ENCODE measurements at regions not wholly inside any gene's neighbourhood (a gene's known extent, or its start where the extent isn't known, plus 50 kb on each side); places are given as distances from the start of the nearest gene placed in this dataset.
"Not testable (repeated sequence)": the region's sequence is repeated elsewhere in the genome, so short reads cannot be mapped to it uniquely, and the experiment has no call there.

- DNase-seq = no peak
Observed at GRCh38 chr2:182646763-182647498, 69.1 kb upstream of the DNAJC10 start.

- DNase-seq = no peak
Observed at GRCh38 chr2:182647499-182647787, 68.6 kb upstream of the DNAJC10 start.

- no peak for DNase-seq
Observed at GRCh38 chr2:182649316-182649715, 66.7 kb upstream of the DNAJC10 start.

- DNase-seq = no peak
Observed at GRCh38 chr2:182650704-182651103, 65.4 kb upstream of the DNAJC10 start.

GRCh38 chr2:182652326-182652725, 63.7 kb upstream of the DNAJC10 start:
- no peak for DNase-seq

- DNase-seq = no peak
Observed at GRCh38 chr2:182655750-182656149, 60.3 kb upstream of the DNAJC10 start.

GRCh38 chr2:182664212-182664611, 51.8 kb upstream of the DNAJC10 start:
- DNase-seq = no peak

GRCh38 chr2:182665500-182665899, 50.6 kb upstream of the DNAJC10 start:
- DNase-seq = not testable (repeated sequence)

All from DMS79 (cell line).